ENCODE measurements at regions not wholly inside any gene's neighbourhood (a gene's known extent, or its start where the extent isn't known, plus 50 kb on each side); places are given as distances from the start of the nearest gene placed in this dataset.
A peak's percentile ranks its signal among the peaks of the same experiment; 100 is the strongest.

DNA sequence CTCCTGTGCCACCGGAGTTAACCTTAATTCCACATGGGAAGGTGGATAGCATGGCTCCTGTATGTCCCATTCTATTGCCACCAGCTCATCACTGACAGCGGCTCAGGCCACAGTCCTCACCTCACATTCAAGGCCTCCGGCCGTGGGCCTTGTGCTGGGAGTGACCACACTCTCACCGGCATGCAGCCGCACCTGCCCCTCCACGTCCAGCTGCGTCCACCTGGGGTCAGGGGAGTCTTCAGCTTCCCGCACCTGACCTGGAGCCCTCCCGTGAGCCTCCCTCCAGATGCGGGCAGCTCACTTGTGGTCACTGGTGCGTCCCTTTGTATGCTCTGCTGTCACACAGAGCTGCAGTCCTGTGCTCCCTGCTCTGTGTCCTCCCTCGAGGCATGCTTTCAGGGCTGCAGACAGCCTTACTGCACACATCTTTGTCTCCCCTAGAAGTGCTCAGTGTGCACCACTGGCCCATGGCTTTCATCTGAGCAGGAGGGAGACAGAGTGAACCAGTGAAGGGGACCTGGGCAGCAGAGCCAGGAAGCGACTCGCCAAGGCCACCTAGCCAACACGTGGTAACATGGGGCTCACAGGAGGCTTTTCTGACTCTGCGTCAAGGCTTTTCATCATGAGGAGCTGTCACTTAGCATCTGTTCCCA is 210.1 kb downstream of the ERCC6L2 start:
- no peaks in the 10 kb centered on the region for H3K4me1 Mint-ChIP-seq (ENCODE audit: low read depth in 2 of 2)
- no peaks in the 10 kb centered on the region for H3K9me3 Mint-ChIP-seq
- no peaks in the 10 kb centered on the region for H3K36me3 Mint-ChIP-seq (ENCODE audit: insufficient read depth)
- H3K27me3 Mint-ChIP-seq: peaks cover 25 to 29% of the 10 kb centered on the region in 2 donors
- no peak overlapping the region for H3K27ac Mint-ChIP-seq
- H3K4me3 Mint-ChIP-seq: no peak overlapping the region
- ATAC-seq (replicated peaks): no peak
- no peak for DNase-seq

DNA sequence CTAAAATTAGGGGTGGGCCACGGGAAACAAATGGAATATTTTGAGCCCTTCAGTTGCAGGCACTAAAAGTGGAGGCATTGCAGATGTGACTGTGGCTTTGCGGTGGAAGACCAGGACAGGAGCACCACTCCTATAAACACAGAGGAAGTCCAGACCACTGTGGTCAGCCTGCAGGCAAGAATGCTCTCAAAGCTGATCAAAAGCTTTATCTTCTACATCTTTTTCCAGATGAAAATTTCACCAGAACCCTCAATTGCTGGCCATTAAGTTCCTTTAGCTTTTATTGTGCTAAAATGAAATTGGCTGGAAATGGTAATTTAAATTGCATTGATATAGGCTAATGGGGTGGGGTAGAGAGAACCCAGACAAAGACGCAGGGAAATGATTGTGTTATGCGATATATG is 208.8 kb downstream of the ERCC6L2 start:
- ATAC-seq (replicated peaks) (no peak), DNase-seq (no peak)
- no peaks in the 10 kb centered on the region for H3K36me3 Mint-ChIP-seq (ENCODE audit: insufficient read depth)

DNA sequence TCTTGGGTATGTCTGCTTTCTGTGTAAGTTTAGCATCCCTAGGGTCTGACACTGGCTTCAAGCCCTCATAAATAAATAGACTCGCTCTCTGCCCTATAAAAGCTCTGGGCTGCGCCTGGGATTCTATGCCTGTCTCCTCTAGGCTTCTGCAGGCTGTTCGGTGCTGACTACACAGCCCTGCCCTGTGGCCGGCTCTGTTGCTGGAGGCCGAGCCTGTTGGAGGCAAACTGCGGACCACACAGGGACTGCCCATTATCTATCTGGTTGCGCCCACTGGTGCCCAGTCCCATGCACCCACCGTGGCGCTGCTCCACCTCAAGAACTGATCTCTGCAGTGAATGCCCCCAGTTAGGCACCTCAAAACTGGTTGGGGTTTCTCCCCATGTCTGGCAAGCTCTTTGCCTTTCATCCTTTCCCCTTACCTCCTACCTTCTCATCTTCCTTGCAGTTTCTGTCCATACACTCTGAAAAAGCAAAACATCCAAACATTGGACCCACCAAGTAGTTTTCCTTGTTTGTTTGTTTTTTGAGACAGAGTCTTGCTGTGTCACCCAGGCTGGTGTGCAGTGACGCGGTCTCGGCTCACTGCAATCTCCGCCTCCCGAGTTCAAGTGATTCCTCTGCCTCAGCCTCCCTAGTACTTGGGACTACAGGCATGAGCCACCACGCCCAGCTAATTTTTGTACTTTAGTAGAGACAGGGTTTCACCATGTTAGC is 207.2 kb downstream of the ERCC6L2 start:
- Mint-ChIP-seq H3K27ac (no peak overlapping the region), H3K36me3 (ENCODE audit: insufficient read depth) (no peaks in the 10 kb centered on the region), H3K4me1 (ENCODE audit: low read depth in 2 of 2) (no peaks in the 10 kb centered on the region), H3K27me3 (peaks cover 16 to 34% of the 10 kb centered on the region in 2 donors), H3K9me3 (no peaks in the 10 kb centered on the region), H3K4me3 (no peak overlapping the region)
- DNase-seq (no peak), ATAC-seq (replicated peaks) (no peak)

More for the DNA sequence above, 208.8 kb downstream of the ERCC6L2 start:
- Mint-ChIP-seq H3K4me3 (no peak overlapping the region), H3K4me1 (ENCODE audit: low read depth in 2 of 2) (no peaks in the 10 kb centered on the region), H3K9me3 (no peaks in the 10 kb centered on the region), H3K27me3 (peaks cover 25 to 34% of the 10 kb centered on the region in 2 donors), H3K27ac (no peak overlapping the region)

DNA sequence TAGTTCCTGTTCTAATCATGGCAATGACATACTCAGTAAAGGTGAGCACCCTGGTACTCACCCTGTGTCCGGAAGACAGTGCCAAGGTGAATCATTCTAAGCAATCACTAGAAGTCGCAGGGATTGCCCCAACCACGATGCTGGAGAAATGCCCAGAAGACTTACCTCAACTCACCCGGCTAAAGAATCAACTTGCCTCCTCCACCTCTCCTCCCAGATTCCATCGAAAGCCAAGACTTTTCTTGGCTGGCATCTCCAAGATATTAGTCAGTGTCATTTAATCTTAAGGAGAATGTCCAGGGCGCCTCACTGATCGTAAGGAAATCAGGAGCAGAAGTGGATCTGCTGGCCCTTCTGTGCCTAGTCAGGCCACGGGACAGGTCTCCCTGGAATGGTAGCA is 204.9 kb downstream of the ERCC6L2 start:
- peaks cover 6 to 17% of the 10 kb centered on the region in 2 donors for H3K27me3 Mint-ChIP-seq
- H3K4me3 Mint-ChIP-seq: no peak overlapping the region
- no peaks in the 10 kb centered on the region for H3K9me3 Mint-ChIP-seq
- no peak for ATAC-seq (replicated peaks)
- H3K4me1 Mint-ChIP-seq (ENCODE audit: low read depth in 2 of 2): no peaks in the 10 kb centered on the region
- no peak overlapping the region for H3K27ac Mint-ChIP-seq
- no peak for DNase-seq
- no peaks in the 10 kb centered on the region for H3K36me3 Mint-ChIP-seq (ENCODE audit: insufficient read depth)

DNA sequence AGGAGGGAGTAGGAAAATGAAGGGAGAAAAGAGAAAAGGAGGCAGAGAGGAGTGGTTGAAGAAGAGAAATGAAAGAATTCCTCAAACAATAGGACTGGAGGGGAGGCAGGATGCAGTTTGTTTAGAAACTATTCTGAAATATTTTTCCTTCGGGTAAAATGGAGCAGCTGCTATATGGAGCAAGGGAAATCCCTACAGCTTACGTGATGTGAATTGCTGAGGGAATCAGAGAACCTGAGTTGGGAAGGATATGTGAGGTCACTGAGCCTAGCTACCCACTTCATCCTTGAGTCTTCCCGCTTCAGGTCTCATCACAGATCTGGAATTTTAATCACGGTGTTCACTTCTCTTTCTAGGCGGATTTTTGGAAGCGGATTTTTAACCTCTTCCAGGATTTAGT is 204.3 kb downstream of the ERCC6L2 start:
- ATAC-seq (replicated peaks): no peak
- no peak for DNase-seq
- no peaks in the 10 kb centered on the region for H3K36me3 Mint-ChIP-seq (ENCODE audit: insufficient read depth)
- peaks cover 6 to 17% of the 10 kb centered on the region in 2 donors for H3K27me3 Mint-ChIP-seq
- H3K9me3 Mint-ChIP-seq: no peaks in the 10 kb centered on the region
- H3K27ac Mint-ChIP-seq: no peak overlapping the region
- H3K4me3 Mint-ChIP-seq: no peak overlapping the region
- peaks cover 0 to 2% of the 10 kb centered on the region in 2 donors for H3K4me1 Mint-ChIP-seq (ENCODE audit: low read depth in 2 of 2)

DNA sequence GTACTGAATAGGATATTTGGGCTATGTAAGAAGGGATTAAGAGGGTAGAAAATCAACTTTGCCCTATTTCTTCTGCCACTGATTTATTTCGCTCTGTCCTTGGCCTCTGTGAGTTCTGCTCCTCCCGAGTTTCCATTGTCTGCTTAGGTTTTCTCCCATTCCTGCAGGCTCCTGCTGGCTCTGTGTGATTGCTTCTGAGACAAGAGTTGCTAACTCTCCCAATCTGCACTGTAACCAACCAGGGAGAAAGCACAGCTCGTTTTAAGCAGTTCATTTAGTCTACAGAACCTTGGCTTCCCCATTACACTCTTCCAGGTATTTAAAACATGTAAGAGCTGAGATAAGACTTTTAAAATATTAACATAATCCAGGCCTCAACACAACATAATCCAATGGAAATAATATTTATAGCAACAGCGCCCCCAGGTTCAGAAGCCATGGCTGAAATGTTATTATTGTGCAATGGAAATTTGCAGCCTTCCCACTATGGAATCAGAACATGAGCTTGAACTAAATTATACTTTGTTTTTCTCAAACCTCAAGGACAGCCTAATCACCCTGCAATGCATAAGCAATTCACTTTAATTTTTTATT is 203.5 kb downstream of the ERCC6L2 start:
- DNase-seq (no peak), ATAC-seq (replicated peaks) (no peak)
- no peaks in the 10 kb centered on the region for H3K36me3 Mint-ChIP-seq (ENCODE audit: insufficient read depth)
- H3K4me1 Mint-ChIP-seq (ENCODE audit: low read depth in 2 of 2): peaks cover 0 to 2% of the 10 kb centered on the region in 2 donors
- H3K4me3 Mint-ChIP-seq: no peak overlapping the region
- H3K27ac Mint-ChIP-seq: no peak overlapping the region
- H3K27me3 Mint-ChIP-seq: peaks cover 6 to 17% of the 10 kb centered on the region in 2 donors
- H3K9me3 Mint-ChIP-seq: no peaks in the 10 kb centered on the region

DNA sequence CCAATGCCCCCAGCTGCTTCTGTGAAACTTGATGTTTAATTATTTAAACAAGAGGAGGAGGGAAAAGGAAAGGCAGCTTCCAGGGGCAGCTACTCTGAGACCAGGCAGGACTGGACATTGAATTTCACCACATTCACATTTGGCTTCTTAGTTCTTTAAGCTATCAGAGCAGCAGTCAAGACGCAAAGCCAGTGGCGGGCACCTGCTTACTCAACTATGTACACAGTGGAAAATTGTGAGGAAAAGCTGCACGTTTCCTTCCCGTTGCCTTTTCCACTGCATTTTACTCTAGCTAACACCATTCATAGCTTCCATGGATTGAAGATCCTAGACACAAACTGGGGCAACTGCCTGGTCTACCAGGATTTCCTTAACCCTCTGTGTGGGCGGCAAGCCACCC is 200.3 kb downstream of the ERCC6L2 start:
- Mint-ChIP-seq H3K36me3 (ENCODE audit: insufficient read depth) (no peaks in the 10 kb centered on the region), H3K4me1 (ENCODE audit: low read depth in 2 of 2) (peaks cover 0 to 2% of the 10 kb centered on the region in 2 donors)

DNA sequence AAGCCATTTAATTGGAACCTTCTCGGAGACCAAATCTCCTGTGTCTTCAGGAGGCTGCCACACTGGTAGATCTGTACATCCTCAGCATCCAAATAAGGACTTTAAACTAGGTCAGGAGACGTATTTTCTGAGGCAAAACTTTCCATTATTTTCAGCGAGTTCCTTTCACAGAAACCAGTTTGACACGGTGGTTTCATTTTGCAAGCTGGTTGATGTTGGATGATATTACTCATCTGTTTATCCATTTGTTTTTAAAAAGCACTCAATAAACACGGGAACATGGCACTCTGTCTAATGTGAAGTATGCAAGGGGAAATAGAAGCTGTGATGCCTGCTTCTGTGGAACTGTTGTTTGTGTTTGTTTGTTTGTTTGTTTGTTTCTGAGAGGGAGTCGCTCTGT is 199.6 kb downstream of the ERCC6L2 start:
- Mint-ChIP-seq H3K9me3 (no peaks in the 10 kb centered on the region), H3K4me1 (ENCODE audit: low read depth in 2 of 2) (peaks cover 0 to 2% of the 10 kb centered on the region in 2 donors), H3K36me3 (ENCODE audit: insufficient read depth) (no peaks in the 10 kb centered on the region), H3K27ac (no peak overlapping the region), H3K4me3 (no peak overlapping the region), H3K27me3 (peaks cover under 1 to 5% of the 10 kb centered on the region in 2 donors)
- ATAC-seq (replicated peaks) (no peak), DNase-seq (no peak)

More for the DNA sequence above, 200.3 kb downstream of the ERCC6L2 start:
- Mint-ChIP-seq H3K27ac (no peak overlapping the region), H3K27me3 (peaks cover 5 to 7% of the 10 kb centered on the region in 2 donors), H3K9me3 (no peaks in the 10 kb centered on the region), H3K4me3 (no peak overlapping the region)
- DNase-seq: no peak
- ATAC-seq (replicated peaks): no peak

DNA sequence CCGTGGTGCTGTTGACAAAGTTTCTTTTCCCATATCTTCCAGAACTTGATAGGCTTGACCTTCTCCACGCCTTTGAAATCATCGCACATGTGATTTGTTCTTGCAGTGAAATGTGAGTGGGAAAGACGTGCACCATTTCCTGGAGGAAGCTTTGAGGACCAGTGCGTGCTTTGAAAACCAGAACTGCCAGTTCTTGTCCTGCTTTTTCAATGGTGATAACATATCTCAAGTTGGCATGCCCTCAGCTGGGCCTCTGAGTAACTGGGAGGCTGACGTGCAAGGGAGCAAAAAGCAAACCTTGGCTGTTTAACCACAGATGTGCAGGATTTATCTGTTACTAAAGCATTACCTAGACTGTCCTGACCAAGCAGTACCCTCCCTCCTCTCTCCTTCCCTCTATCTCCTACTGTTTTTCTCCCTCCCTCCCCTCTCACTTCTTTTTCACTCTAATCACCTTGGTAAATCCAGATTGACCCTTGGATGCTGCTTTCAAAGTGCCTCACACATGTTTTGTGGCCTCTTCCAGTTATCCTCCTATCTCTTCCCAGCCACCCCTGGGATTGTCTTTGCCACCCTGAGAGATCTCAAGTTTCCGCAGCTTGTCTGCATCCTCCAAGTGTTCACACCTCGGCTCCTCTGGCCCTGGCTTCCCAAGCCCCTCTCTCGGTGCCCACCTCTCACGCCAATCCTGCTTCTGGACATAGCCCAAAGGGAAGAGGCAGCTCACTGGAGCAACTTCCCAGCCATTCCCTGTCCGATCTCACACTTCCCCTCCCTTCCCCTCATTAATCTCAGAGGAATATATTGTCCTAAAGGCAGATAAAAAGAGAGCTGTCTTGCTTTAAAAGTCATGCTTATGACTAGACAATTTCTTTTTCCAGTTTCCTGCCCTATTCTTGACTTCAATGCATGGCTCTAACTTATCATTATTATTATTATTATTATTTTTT is 198.3 kb downstream of the ERCC6L2 start:
- DNase-seq (no peak), ATAC-seq (replicated peaks) (no peak)
- H3K27ac Mint-ChIP-seq: no peak overlapping the region
- no peaks in the 10 kb centered on the region for H3K9me3 Mint-ChIP-seq
- H3K36me3 Mint-ChIP-seq (ENCODE audit: insufficient read depth): no peaks in the 10 kb centered on the region
- no peak overlapping the region for H3K4me3 Mint-ChIP-seq
- H3K4me1 Mint-ChIP-seq (ENCODE audit: low read depth in 2 of 2): peaks cover 0 to 2% of the 10 kb centered on the region in 2 donors
- H3K27me3 Mint-ChIP-seq: peaks cover 0 to 5% of the 10 kb centered on the region in 2 donors

DNA sequence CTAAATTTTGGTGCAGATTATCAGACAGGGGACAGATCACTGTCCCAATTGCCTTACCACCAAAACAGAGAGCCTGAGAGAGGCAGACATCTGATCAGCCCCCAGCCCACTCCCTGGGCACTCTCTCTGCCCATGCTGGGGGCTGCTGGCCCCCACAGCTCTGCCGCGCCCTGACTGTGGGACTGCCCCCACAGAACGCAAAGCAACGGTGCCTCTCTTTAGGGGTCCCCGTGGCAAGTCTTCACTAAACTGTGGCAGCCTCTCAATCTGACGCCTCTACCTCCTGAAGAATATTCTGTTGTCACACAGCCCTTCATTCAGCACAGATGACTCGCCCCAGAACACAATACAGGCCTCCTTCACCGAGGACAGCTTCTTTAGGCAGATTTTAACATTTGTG is 197.4 kb downstream of the ERCC6L2 start:
- DNase-seq (no peak), ATAC-seq (replicated peaks) (no peak)
- no peaks in the 10 kb centered on the region for H3K9me3 Mint-ChIP-seq
- H3K27me3 Mint-ChIP-seq: peaks cover 0 to 5% of the 10 kb centered on the region in 2 donors
- no peak overlapping the region for H3K27ac Mint-ChIP-seq
- H3K4me3 Mint-ChIP-seq: no peak overlapping the region
- no peaks in the 10 kb centered on the region for H3K36me3 Mint-ChIP-seq (ENCODE audit: insufficient read depth)
- H3K4me1 Mint-ChIP-seq (ENCODE audit: low read depth in 2 of 2): peaks cover 0 to 2% of the 10 kb centered on the region in 2 donors

DNA sequence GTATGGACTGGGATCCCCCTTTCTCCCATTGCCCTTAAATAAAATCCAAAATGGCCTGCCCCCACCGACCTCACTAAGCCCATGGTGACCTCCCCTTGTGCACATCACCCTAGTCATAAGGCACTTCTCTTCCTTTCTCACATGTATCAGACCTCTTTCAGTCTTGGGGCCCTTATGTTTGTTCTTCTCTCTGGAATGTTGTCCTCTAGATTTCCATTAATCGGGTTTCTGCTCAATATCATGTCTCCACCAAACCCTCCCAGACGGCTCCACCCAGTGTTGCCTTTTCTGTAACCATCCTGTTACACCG is 196.3 kb downstream of the ERCC6L2 start:
- peaks cover 0 to 5% of the 10 kb centered on the region in 2 donors for H3K27me3 Mint-ChIP-seq
- ATAC-seq (replicated peaks) (no peak), DNase-seq (no peak)
- no peak overlapping the region for H3K4me3 Mint-ChIP-seq
- H3K27ac Mint-ChIP-seq: peak overlapping the region; percentile 8 to 55
- H3K36me3 Mint-ChIP-seq (ENCODE audit: insufficient read depth): no peaks in the 10 kb centered on the region
- H3K9me3 Mint-ChIP-seq: no peaks in the 10 kb centered on the region
- peaks cover 0 to 2% of the 10 kb centered on the region in 2 donors for H3K4me1 Mint-ChIP-seq (ENCODE audit: low read depth in 2 of 2)

DNA sequence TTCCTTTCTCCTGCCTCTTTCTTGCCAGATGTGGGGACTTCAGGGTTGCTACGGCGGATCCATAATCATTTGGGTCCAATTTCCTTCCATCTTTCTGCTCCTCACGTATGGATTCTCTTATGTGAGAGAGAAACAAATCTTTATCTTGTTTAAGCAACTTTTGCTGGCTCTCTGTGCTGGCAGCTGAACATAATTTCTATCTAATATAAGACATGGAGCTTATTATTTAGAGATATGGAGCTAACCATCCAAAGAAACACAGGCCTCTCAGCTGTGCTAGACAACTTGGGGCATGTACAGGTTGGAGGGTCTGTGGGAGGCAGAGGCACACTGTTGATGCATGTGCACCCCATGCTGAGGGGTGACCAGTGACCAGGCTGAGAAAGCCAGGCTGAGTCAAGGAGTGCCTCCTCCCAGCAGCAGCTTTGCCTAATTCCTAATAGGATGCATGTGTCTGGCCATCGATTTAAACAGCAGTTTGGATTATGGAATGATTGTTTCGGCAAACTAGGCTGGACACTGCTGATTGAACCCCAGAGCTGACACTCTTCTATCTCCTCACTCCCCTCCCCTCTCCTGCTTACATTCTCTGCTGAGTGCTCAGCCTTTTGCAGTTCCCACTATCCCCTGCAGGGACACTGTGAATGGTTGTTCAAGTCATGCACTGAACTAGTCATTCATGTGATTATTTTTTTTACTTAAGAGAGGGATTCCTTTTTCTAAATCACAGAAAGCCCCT is 195.8 kb downstream of the ERCC6L2 start:
- Mint-ChIP-seq H3K4me1 (ENCODE audit: low read depth in 2 of 2) (peaks cover 0 to 2% of the 10 kb centered on the region in 2 donors), H3K27ac (no peak overlapping the region), H3K27me3 (peaks cover 0 to 5% of the 10 kb centered on the region in 2 donors), H3K36me3 (ENCODE audit: insufficient read depth) (no peaks in the 10 kb centered on the region), H3K9me3 (no peaks in the 10 kb centered on the region), H3K4me3 (no peak overlapping the region)
- ATAC-seq (replicated peaks) (peak; percentile 54), DNase-seq (peak in 1 of 3 experiments; percentile 11)

Data from effector memory CD8-positive, alpha-beta T cell (primary cell).